ENCODE measurements at regions not wholly inside any gene's neighbourhood (a gene's known extent, or its start where the extent isn't known, plus 50 kb on each side); places are given as distances from the start of the nearest gene placed in this dataset.
A peak's percentile ranks its signal among the peaks of the same experiment; 100 is the strongest.
"Not testable (repeated sequence)": the region's sequence is repeated elsewhere in the genome, so short reads cannot be mapped to it uniquely, and the experiment has no call there.

GRCh38 chr7:131040467-131040932 is 287.2 kb upstream of the MKLN1 start:
- intact Hi-C loops (cut with DNase I), result loop anchor here (5.0 kb wide), 2 partner anchors 58 to 143 kb away; no protein-coding TSS in a partner anchor
- 6% methylated on average over 6 of the region's 6 CpGs for WGBS
- no peaks in the 10 kb centered on the region for H3K27me3 ChIP-seq
- DNase-seq (ENCODE audit: extremely low spot score), result no peak
- TF ChIP-seq EP300 (IDR thresholded peaks at IDR 0.05), result no peak
- peak in 1 of 2 donors; percentile 35 for TF ChIP-seq POLR2AphosphoS5 (IDR thresholded peaks at IDR 0.05)
- TF ChIP-seq CTCF (IDR thresholded peaks at IDR 0.05), result peak; percentile 89 to 94 (median 92)
- TF ChIP-seq POLR2A (IDR thresholded peaks at IDR 0.05; ENCODE audit: low read depth), result no peak
- H3K36me3 ChIP-seq, result peaks cover 0 to 5% (median 2%) of the 10 kb centered on the region in 4 donors
- H3K9me3 ChIP-seq, result no peaks in the 10 kb centered on the region
- H3K4me1 ChIP-seq, result peaks cover 29 to 75% (median 52%) of the 10 kb centered on the region in 4 donors
- H3K27ac ChIP-seq (replicated peaks in 1 of 4), result peak overlapping the region; percentile 25 to 49 (median 40)
- H3K4me3 ChIP-seq, result no peak overlapping the region

GRCh38 chr7:131041012-131041695 is 286.5 kb upstream of the MKLN1 start:
- intact Hi-C loops (cut with DNase I), result loop anchor here (5.0 kb wide), 2 partner anchors 59 to 144 kb away; no protein-coding TSS in a partner anchor
- DNase-seq (ENCODE audit: extremely low spot score); H3K27me3 ChIP-seq; H3K4me3 ChIP-seq; H3K36me3 ChIP-seq; H3K9me3 ChIP-seq: not testable (repeated sequence)
- 95% methylated on average over 17 of the region's 17 CpGs for WGBS
- Histone ChIP-seq H3K4me1 (peaks cover 29 to 72% (median 52%) of the 10 kb centered on the region in 4 donors), H3K27ac (replicated peaks in 1 of 4) (peak overlapping the region in 1 of 4 donors; percentile 49)

DNA sequence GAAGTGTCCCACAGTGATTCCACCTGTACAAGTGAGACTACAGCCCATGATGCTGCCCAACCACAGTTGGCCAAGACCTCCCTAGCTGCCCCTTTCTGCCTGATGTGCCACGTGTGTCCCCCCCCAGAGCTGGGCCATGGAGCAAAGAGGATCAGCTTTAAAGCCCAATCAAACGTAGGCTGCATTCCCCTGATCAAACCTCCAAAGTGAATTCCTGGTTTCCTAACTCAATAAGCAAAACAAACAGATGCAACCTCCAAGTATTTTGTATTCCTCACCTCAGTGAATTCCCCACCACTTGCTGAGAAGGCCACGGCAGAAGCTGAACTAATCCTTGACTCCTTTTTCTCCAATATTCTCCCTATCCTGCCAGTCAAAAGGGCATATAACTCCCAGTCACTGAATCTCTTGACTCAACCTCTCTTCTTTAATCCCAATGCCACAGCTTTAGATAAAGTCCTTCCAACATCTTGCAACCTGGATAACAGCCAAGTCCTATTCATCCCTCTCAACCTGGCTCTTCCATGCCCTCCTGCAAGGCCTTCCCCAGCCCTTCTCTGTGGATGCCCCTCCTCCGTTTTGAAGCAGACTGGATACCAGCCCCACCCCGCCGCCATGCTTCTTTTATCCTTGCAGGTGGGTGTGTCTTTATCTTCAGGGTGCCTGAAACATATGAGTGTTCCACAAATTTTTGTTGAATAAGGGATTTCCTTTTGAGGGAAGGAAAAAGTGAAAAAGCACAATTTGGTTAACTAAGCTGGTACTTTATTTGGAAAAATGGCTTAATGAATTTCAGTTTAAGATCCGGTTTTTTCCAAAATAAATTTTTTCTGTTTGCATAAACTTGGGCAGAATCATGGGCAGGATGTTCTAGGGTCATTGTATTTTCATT is 285.2 kb upstream of the MKLN1 start:
- Histone ChIP-seq H3K27me3 (no peaks in the 10 kb centered on the region), H3K36me3 (peaks cover 0 to 5% (median 2%) of the 10 kb centered on the region in 4 donors), H3K4me1 (peaks cover 29 to 74% (median 59%) of the 10 kb centered on the region in 4 donors), H3K27ac (replicated peaks in 1 of 4) (no peak overlapping the region), H3K9me3 (no peaks in the 10 kb centered on the region), H3K4me3 (no peak overlapping the region)
- DNase-seq (ENCODE audit: extremely low spot score), result no peak
- TF ChIP-seq CTCF (IDR thresholded peaks at IDR 0.05) (no peak), POLR2A (IDR thresholded peaks at IDR 0.05; ENCODE audit: low read depth) (no peak), POLR2AphosphoS5 (IDR thresholded peaks at IDR 0.05) (no peak), EP300 (IDR thresholded peaks at IDR 0.05) (no peak)
- whole genome bisulfite sequencing, result 74% methylated on average over 7 of the region's 7 CpGs
- intact Hi-C loops (cut with DNase I), result loop anchor here (5.0 kb wide), 2 partner anchors 60 to 145 kb away; no protein-coding TSS in a partner anchor

DNA sequence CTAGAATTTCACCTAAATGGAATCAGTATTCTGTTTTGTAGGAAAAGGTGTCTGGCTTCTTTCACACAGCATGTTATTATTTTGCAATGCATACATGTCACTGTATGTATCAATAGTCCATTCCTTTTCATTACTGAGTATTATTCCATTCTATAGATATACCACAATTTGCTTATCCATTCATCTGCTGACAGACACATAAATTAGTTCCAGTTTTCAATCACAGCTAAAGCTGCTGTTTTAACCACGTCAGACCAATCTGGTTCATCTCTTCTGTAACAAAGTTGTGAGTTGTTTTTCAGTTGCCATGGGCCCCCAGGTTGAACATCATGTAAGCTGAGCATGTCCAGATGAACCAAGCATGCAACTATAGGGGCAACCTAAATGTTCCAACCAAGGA is 282.1 kb upstream of the MKLN1 start:
- no peak for DNase-seq (ENCODE audit: extremely low spot score)
- WGBS, result 74% methylated on average over 1 of the region's 1 CpG
- Histone ChIP-seq H3K27ac (replicated peaks in 1 of 4) (no peak overlapping the region), H3K27me3 (no peaks in the 10 kb centered on the region), H3K9me3 (no peaks in the 10 kb centered on the region), H3K4me3 (no peak overlapping the region), H3K36me3 (peaks cover 0 to 20% (median 11%) of the 10 kb centered on the region in 4 donors), H3K4me1 (peaks cover 23 to 74% (median 59%) of the 10 kb centered on the region in 4 donors)
- intact Hi-C loops (cut with DNase I), result no loop called here
- TF ChIP-seq EP300 (IDR thresholded peaks at IDR 0.05) (no peak), POLR2AphosphoS5 (IDR thresholded peaks at IDR 0.05) (no peak)

DNA sequence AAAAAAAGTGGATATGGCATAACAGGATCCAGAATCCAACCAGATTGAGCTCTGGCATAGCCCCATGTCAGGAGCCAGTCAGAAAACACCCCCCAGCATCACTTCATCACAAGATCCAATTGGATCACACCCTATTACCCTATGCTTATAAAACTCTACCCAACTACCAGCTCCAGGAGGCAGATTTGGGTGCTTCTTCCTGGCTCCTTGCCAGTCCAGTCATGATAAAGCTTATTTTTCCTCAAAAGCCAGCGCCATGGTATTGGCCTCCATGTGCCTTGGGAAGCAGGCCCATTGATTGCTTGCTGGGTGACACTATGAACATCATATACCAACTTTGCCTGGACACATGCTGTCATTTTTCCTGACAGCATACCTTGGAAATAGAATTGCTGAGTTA is 281.4 kb upstream of the MKLN1 start:
- no peak for TF ChIP-seq EP300 (IDR thresholded peaks at IDR 0.05)
- TF ChIP-seq POLR2A (IDR thresholded peaks at IDR 0.05; ENCODE audit: low read depth), result no peak
- no peak for TF ChIP-seq CTCF (IDR thresholded peaks at IDR 0.05)
- no peak for TF ChIP-seq POLR2AphosphoS5 (IDR thresholded peaks at IDR 0.05)
- H3K9me3 ChIP-seq, result no peaks in the 10 kb centered on the region
- no peaks in the 10 kb centered on the region for H3K27me3 ChIP-seq
- H3K4me1 ChIP-seq, result peaks cover 22 to 74% (median 62%) of the 10 kb centered on the region in 4 donors
- H3K36me3 ChIP-seq, result peaks cover 0 to 26% (median 13%) of the 10 kb centered on the region in 4 donors
- no peak overlapping the region for H3K27ac ChIP-seq (replicated peaks in 1 of 4)
- WGBS, result 94% methylated on average over 1 of the region's 1 CpG
- intact Hi-C loops (cut with DNase I), result no loop called here
- H3K4me3 ChIP-seq, result no peak overlapping the region
- no peak for DNase-seq (ENCODE audit: extremely low spot score)

Measured in esophagus muscularis mucosa (tissue), 4 donors.